ENCODE measurements at regions not wholly inside any gene's neighbourhood (a gene's known extent, or its start where the extent isn't known, plus 50 kb on each side); places are given as distances from the start of the nearest gene placed in this dataset.
A peak's percentile ranks its signal among the peaks of the same experiment; 100 is the strongest.

DNA sequence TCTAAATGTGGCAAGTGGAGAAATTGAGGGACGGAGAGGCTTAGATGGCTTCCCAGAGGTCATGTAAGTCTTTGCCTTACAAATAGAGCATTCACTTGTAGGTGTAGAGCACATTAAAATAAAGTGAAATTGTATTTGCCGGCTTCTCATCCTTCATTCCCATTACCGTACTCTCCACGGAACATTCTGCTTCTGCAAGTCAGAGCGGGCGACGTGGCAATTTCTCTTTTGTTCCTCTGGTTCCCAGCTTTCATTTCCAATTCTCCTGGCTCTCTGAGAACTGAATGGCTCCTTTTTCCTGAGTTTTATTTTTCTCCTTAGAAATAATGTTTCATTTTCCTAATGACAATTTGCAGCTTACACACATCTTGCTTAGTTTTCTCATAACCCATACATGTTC, 51.3 kb upstream of the PFKP start:
- no peak for DNase-seq (ENCODE audit: low read depth)

DNA sequence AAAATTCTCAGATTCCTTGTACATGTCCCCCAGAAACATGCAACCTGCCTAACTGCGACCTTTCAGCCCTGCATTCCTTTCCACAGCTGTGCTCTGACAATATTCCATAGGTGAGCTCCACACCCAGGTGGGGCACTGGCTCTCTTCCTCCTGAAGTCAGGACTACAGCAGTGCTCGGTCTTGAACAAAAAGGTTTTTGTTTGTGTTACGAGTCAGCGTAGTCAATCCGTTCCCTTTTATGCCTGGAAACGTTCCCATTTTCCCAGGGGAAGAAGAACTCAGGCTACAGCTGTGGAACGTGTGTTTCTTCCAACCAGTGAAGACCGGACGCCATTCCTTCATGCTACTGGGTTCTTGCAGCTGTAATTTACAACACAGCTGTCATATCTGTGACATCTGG, 52.4 kb upstream of the PFKP start:
- peak; percentile 15 for DNase-seq (ENCODE audit: low read depth)

GRCh38 chr10:3012223-3012622, 55.1 kb upstream of the PFKP start:
- DNase-seq (ENCODE audit: low read depth): no peak

- DNase-seq (ENCODE audit: low read depth): no peak
These were observed 56.4 kb upstream of the PFKP start for GRCh38 chr10:3010816-3011460.

DNA sequence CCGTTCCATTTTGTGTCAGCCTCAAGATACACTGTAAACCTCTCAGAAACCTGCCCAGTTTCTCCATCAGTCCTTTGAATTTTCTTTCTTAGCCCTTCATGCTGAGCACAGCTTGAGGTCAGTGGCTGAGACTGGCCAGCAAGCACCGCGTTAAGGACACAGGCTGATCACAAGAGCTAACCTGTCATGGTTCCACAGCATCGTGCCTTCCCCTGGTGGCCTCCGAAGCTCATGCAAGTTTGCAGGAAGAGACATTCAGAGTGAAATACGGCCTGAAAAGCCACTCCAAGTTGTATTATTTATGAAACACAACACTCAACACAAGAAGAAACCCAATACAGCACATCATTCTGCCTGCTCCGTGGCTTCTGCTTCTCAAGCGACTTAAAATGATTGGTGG, 57.0 kb upstream of the PFKP start:
- DNase-seq (ENCODE audit: low read depth): no peak

- DNase-seq (ENCODE audit: low read depth): no peak
These were observed 58.0 kb upstream of the PFKP start for GRCh38 chr10:3009341-3009740.

- no peak for DNase-seq (ENCODE audit: low read depth)
These were observed 58.7 kb upstream of the PFKP start for GRCh38 chr10:3008518-3009195.

DNA sequence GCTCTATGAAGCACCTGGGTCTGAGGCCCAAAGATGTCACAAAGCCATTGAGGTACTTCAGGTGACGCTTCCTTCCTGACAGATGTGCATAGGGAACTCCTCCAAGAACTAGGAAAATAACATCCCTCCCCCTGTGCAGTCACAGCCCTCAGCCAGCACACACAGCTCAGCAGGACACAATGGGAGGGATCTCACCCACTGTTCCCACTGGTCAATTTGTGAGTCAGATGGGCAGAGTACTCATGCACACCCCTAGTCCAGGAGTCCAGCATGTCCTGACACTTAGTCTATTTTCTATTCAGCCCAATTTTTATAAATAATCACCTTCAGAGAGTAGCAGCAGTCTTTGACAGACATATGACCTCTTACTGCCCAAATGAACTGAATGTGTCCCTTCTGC, 60.7 kb upstream of the PFKP start:
- DNase-seq (ENCODE audit: low read depth): no peak

DNA sequence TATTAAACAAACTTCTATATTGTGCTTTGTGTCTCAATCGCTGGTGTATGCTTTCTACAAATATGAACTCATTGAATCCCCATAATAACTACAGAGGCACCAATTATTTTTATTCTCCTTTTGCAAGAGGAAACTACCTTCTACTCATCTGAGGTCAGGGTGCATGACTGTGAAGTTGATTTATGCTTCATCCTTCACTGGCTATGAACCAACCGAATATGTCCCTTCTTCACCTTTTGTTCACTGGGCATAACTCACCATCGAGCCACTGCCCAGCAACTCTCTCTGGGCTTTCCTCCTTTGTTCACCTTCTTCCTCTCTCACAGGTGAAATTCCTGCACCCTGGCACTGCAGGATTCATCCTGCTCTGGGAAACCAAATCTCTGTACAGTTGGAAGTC, 61.3 kb upstream of the PFKP start:
- DNase-seq (ENCODE audit: low read depth): no peak

DNA sequence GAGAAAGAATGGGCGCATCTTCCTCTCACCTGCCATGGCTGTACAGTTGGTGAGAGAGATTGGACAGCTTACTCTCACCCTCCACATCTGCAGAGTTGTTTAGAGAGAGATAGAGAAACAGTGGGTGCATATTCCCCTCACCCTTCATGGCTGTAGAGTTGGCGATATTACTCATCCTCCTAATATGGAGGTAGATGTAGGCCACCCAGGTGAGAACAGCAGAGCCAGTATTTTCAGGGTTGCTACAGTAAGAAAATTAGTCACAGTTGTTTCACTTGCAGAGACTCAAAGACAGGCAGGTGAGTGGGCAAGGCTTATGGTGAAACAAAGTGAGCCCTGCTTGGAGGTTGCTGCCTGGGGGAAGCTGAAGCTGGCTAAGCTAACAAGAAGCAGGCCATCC, 65.0 kb upstream of the PFKP start:
- no peak for DNase-seq (ENCODE audit: low read depth)

DNA sequence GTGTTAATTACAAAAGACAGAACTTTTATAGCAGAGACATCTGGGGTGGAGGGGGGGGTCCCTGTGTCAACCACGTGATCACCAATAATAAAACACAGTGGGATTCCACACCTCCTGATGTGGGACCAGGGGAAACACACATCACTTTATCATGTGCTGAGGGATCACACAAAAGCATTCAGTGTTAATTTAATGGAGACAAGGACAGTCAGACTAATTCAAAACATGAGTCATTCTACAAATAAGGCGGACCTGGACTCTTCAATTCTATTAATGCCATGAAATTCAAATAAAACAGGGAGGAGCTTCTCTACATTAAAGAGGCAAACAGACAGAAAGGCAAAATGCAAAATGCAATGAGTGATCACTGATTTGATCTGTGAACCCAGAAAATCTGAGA, 67.3 kb upstream of the PFKP start:
- no peak for DNase-seq (ENCODE audit: low read depth)

DNA sequence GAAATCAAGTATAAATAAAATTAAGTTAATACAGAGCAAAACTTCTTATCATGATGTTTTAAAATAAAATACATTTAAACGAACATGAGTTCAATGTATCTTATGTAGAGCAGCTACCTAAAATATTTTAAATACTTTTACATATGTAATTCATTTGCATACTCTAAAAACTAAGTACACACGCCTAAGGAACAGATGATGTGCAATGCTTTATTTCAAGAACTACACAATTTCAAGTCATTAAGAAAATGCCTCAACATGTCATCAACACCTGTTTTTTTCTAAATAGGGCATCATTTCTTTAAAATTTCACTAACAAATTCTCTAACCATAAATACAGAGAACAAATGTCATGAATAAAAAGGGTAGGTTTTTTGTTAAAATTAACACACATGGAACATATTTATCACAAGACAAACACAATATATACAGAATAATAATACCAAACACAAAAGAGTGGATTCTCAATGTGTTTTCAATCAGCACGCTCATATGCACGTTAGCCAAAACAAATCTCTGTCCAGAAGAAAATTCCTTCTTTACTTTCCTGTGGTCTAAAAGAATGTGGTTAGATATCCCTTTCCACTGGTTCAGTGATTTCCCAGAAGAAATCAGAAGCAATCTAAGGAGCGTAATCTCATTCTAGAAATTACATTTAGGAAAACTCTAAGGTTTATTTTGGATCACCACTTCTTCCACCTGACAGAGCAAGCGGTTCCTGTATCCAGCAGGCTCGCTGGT, 73.0 kb upstream of the PFKP start:
- DNase-seq (ENCODE audit: low read depth): no peak

DNA sequence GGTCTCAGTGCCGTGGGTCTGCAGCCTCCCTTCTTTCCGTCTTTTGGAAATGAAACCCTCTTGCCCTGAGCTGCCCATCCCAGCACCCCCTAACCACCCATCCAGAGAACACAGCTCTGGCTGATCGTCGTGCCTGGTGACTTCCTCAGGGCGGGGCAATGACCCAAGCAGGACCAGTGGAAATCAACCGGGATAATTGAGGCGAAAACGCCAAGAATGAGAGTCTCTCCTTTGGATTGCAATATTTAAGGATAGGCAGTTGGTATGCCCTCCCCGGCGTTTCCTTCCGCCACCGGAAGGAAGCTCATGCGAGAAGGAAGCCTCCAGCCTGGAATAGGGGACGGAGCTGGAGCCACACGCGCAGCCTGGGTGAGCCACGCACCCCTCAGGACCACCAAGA, 73.7 kb upstream of the PFKP start:
- DNase-seq (ENCODE audit: low read depth): no peak

DNA sequence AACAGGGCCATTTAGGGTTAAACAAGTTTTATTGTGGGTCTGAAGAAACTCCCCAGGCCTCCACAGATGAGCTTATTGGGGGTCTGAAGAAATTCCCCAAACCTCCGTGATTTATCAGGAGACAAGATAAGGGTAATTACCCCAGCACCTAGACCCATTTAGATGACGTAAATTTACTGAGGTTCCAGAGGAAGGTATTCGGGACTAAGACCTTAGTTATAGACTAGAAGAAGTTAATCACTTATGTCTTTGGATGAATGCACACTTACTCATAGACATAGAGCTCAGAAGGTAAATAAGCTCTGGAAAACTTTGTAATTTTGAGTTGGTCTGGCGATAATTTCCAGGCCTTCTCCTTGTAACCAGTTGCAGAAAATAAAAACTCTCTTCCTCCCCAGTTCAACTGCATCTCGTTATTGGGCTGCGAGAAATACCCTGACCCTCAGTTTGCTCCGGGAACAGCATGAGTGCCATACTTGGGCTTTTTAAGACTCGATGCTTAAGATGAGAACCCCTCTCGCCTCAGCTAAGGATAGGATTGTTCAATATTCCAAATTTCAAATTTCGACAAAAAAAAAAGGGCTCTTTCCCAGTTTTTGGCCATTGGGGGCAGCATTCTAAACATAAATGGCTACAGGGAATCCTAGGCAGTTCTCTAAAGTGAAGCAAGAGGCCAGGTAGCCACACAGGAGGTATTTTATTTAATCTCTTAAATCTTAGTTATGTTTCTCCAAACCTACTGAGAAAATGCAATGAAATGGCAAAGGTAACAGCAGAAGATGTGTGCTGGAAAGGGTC, 74.7 kb upstream of the PFKP start:
- no peak for DNase-seq (ENCODE audit: low read depth)

GRCh38 chr10:2990764-2991163, 76.6 kb upstream of the PFKP start:
- DNase-seq (ENCODE audit: low read depth): no peak

DNA sequence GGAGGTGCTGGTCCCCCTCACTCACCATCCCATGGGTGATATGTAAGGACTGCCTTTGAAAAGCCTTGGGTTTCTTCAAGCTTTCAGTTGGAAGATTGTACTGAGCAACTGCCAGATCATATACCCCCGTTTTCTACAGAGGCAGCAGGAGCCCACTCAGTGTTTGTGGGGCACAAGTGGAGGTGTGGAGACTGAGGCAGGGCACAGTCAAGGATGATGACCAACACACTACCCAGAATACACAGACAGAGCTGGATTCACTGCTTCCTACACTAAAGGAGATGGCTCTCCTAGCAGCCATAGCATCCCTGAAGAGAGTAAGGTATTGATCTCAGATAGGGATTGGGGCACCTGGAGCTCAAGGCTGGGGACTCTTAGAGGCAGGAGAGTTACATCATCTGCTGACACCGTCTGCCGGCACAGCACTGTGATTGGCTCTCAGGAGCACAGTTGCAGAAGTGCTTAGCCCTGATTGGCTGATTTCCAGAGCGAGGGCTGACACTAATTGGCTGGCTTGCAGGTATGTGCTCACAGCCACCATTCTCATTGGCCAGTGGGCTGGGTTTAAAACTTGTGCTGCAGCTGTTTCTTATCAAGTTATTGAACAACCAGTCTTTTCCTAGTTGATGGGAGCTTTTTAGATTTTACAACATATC, 77.9 kb upstream of the PFKP start:
- DNase-seq (ENCODE audit: low read depth): peak; percentile 18

- no peak for DNase-seq (ENCODE audit: low read depth)
These were observed 80.1 kb upstream of the PFKP start for GRCh38 chr10:2987185-2987768.

- no peak for DNase-seq (ENCODE audit: low read depth)
These were observed 81.0 kb upstream of the PFKP start for GRCh38 chr10:2986391-2986801.

DNA sequence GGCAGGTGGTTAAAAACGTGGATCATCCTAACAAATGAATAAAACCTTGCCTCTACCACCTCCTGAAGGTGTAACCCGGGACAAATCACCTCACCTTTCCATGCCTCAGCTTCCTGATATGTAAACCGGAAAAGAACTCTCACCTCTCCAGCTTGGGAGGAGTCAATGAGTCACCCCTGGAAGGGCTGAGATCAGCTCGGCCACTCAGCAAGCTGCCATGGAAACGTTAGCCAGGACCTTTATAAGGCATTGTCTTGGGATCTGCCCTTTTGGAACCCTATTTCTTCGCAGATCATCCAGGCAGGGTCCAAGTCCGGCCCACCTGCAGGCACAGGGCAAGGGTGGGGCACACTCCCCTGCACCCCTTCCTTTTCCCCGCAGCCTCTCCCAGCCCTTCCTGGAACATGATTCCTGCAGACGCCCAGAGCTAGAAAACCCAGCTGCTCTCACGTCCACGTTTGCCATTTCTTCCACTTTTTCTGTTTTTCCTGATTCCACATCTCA, 81.6 kb upstream of the PFKP start:
- DNase-seq (ENCODE audit: low read depth): peak; percentile 60

DNA sequence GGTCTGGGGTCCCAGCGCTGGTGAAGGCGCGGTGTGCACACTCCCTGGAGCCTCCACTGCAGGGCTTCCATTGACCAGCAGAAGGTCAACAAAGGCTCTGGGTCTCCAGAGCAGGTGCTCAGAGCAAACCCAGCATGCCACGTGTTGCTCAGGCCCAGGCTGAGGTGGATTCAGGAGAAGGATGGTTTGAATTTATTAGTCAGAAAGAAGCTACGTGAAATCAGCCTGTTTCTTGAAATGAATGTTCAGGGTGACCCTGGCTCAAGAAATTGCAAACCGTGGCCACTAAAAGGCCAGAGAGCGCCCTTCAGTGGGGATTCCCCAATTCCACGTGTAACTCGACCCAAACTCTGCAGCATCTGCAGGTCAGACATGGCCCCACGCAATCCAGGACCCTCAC, 82.7 kb upstream of the PFKP start:
- no peak for DNase-seq (ENCODE audit: low read depth)

DNA sequence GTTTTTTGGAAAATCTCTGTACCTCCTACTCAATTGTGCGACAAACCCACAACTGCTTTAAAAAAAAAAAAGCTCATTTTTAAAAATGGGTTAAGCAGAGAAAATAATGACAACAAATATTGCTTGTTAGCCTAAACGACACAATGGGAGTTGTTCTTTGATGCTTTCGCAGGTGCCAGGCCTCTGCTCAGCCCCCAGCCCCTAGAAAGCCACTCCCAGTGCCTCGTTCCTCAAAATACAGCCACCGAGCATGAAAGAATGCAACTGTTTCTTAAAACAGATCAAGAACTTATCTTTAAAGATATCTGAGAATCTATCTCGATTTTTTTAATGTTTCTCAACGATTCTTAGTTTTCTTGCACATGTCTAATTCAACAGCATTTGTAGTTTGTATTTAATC, 85.2 kb upstream of the PFKP start:
- no peak for DNase-seq (ENCODE audit: low read depth)

Measured in RPMI7951 (cell line).